ENCODE measurements at regions not wholly inside any gene's neighbourhood (a gene's known extent, or its start where the extent isn't known, plus 50 kb on each side); places are given as distances from the start of the nearest gene placed in this dataset.

DNA sequence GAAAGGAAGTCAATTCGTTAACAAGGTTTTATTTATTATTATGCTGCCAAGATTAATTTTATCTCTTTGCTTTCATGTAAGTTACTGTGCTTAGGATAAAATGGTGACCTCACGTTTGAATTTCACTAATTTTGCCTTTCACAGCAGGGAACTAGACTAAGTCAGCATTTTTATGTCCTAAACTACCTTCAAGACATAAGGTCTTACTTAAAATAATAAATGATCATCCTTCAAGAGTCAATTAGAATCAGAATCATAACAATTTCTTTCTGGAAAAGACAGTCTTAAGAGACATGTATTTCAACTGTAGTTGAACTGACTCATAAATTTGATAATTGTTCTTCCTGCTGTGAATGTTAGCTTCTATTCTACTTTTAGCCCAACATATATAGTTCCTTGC lies 893.8 kb downstream of the KCNJ2 start:
- Histone ChIP-seq H3K27me3 (replicated peaks; ENCODE audit: control insufficient read depth, insufficient read depth, low read length) (no peaks in the 10 kb centered on the region), H3K4me3 (replicated peaks; ENCODE audit: low read depth, low read length) (no peak overlapping the region), H3K36me3 (ENCODE audit: control insufficient read depth, insufficient read depth, low read length) (no peaks in the 10 kb centered on the region)
- DNase-seq (ENCODE audit: extremely low read depth, insufficient read length), result no peak
- TF ChIP-seq, protein P1, sequence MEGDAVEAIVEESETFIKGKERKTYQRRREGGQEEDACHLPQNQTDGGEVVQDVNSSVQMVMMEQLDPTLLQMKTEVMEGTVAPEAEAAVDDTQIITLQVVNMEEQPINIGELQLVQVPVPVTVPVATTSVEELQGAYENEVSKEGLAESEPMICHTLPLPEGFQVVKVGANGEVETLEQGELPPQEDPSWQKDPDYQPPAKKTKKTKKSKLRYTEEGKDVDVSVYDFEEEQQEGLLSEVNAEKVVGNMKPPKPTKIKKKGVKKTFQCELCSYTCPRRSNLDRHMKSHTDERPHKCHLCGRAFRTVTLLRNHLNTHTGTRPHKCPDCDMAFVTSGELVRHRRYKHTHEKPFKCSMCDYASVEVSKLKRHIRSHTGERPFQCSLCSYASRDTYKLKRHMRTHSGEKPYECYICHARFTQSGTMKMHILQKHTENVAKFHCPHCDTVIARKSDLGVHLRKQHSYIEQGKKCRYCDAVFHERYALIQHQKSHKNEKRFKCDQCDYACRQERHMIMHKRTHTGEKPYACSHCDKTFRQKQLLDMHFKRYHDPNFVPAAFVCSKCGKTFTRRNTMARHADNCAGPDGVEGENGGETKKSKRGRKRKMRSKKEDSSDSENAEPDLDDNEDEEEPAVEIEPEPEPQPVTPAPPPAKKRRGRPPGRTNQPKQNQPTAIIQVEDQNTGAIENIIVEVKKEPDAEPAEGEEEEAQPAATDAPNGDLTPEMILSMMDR (IDR thresholded peaks at IDR 0.05; ENCODE audit: insufficient read depth, low read length, poor library complexity, severe bottlenecking), result no peak

DNA sequence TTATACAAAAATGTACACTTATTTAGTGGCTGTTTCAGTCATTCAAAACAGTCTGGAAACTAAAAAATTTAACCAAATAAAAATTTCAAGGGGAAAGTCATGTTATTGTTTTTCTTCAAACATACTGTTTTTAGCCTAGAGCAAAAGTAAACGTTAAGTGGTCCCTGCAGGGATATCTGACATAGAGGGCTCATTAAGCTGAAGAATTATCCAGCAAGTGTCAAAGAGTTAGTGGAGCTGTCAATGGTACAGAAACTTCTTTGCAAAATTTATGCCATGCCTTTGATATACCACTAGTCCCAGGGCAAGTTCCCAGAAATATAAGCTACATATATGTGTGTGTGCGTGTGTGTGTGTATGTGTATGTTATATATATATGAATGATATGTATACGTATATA lies 894.2 kb downstream of the KCNJ2 start:
- TF ChIP-seq, protein P1 (IDR thresholded peaks at IDR 0.05; ENCODE audit: insufficient read depth, low read length, poor library complexity, severe bottlenecking), result no peak
- H3K4me3 ChIP-seq (replicated peaks; ENCODE audit: low read depth, low read length), result no peak overlapping the region
- H3K27me3 ChIP-seq (replicated peaks; ENCODE audit: control insufficient read depth, insufficient read depth, low read length), result no peaks in the 10 kb centered on the region
- no peak for DNase-seq (ENCODE audit: extremely low read depth, insufficient read length)
- H3K36me3 ChIP-seq (ENCODE audit: control insufficient read depth, insufficient read depth, low read length), result no peaks in the 10 kb centered on the region

DNA sequence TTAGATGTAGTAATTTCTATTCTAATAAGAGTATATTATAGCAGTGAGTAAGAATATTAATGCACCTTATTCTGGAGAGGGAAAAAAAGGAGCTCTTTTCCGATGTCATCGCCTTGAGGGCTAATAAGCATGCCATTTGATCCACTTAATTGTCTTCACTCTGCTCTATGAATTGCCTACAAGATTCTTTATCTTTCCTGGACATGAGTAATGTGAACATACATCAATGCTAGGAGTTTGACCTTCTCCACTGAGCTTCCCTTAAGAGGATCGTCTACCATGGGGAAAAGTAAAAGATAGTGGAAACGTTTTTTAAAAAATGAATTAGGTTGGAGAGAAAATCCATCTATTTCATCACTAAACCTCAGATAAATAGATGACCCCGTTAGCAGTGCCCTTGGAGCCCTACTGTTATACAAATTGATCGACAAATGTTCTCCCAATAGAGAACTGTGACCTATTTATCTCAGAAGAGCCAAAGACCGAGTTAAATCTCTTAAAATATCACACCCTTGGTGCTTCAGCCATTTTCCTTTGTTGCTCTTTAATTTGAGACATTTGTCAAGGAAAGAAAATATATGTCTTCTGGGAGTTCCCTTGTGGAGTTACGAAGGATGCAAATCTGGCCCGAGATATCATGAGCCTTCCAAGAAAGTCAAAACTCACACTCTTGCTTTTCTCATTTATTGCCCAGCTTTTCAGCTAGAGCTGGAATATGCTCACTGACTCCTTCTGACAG lies 898.5 kb downstream of the KCNJ2 start:
- Histone ChIP-seq H3K4me3 (replicated peaks; ENCODE audit: low read depth, low read length) (no peak overlapping the region), H3K27me3 (replicated peaks; ENCODE audit: control insufficient read depth, insufficient read depth, low read length) (no peaks in the 10 kb centered on the region), H3K36me3 (ENCODE audit: control insufficient read depth, insufficient read depth, low read length) (no peaks in the 10 kb centered on the region)
- TF ChIP-seq, protein P1 (IDR thresholded peaks at IDR 0.05; ENCODE audit: insufficient read depth, low read length, poor library complexity, severe bottlenecking), result no peak
- no peak for DNase-seq (ENCODE audit: extremely low read depth, insufficient read length)

DNA sequence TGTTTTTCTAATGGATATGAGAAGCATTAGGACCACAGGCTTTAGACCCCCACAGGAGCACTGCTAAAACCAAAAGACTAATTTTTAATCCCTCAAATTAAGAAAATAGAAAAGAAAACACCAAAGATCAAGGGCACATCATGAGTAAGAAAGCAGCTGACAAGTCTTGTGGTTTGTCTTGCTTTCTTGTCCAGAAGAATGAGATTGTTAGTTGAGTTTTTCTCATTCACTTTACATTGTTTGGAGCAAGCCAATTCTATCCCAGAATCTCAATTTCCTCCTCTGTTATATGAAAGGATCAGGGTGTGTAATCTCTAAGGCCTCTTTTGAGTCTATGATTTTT lies 899.0 kb downstream of the KCNJ2 start:
- Histone ChIP-seq H3K4me3 (replicated peaks; ENCODE audit: low read depth, low read length) (no peak overlapping the region), H3K27me3 (replicated peaks; ENCODE audit: control insufficient read depth, insufficient read depth, low read length) (no peaks in the 10 kb centered on the region), H3K36me3 (ENCODE audit: control insufficient read depth, insufficient read depth, low read length) (no peaks in the 10 kb centered on the region)
- no peak for DNase-seq (ENCODE audit: extremely low read depth, insufficient read length)
- TF ChIP-seq, protein P1 (IDR thresholded peaks at IDR 0.05; ENCODE audit: insufficient read depth, low read length, poor library complexity, severe bottlenecking), result no peak

DNA sequence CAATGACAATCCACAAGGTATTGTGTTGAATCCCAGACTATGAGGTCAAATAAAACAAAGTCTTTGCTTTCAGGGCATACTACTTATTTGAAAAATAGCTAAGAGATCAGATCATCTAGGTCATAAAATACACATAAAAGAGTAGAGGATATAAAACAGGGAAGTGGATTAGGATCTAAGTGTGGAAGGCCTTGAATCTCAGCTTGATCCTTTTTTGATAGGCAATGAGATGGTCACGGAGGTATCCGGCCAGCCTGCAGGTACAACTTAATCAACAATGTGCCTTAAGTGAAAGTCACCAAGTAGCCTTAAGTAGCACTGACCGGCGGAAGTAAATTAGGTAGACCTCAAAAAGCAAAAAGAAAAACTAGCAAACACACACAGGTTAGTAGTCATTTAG lies 901.7 kb downstream of the KCNJ2 start:
- no peak overlapping the region for H3K4me3 ChIP-seq (replicated peaks; ENCODE audit: low read depth, low read length)

More for the DNA sequence above, 901.7 kb downstream of the KCNJ2 start:
- DNase-seq (ENCODE audit: extremely low read depth, insufficient read length), result no peak
- Histone ChIP-seq H3K36me3 (ENCODE audit: control insufficient read depth, insufficient read depth, low read length) (no peaks in the 10 kb centered on the region), H3K27me3 (replicated peaks; ENCODE audit: control insufficient read depth, insufficient read depth, low read length) (no peaks in the 10 kb centered on the region)
- TF ChIP-seq, protein P1 (IDR thresholded peaks at IDR 0.05; ENCODE audit: insufficient read depth, low read length, poor library complexity, severe bottlenecking), result no peak

All from GM06990 (cell line).